Right lobe of liver (tissue), 6 donors: ENCODE measurements at regions not wholly inside any gene's neighbourhood (a gene's known extent, or its start where the extent isn't known, plus 50 kb on each side); places are given as distances from the start of the nearest gene placed in this dataset.

Source experiments
- ATAC-seq, 4 donors: fragments of 200-7000 bp; cut with Tn5 transposase; one replicate each; pipeline ENCODE4 v1.9.1; 2020; ENCODE audit warnings: mild to moderate bottlenecking in 4 of 4, moderate library complexity in 4 of 4
- DNase-seq, 3 donors: peaks; one replicate each; pipeline ENCODE4 v3.0.0-alpha.2; 2020
- H3K27ac ChIP-seq, 3 donors: fragments of 200-600 bp; one replicate each; pipeline ENCODE4 v1.8.0; 2022
- H3K27me3 ChIP-seq, 2 donors: fragments of 200-600 bp; one replicate each; pipeline ENCODE4 v1.8.0; 2022
- H3K36me3 ChIP-seq, 4 donors: fragments of 200-600 bp; sonication (generic) in 1 of 4; one replicate each; pipeline versions ENCODE4 v1.5.1 to v1.8.0; 2017 to 2022; ENCODE audit warnings: control low read depth in 1 of 4
- H3K4me1 ChIP-seq, 4 donors: fragments of 200-600 bp; sonication (generic) in 1 of 4; one replicate each; pipeline versions ENCODE4 v1.5.1 to v1.8.0; 2017 to 2022; ENCODE audit warnings: control low read depth in 1 of 4
- H3K4me3 ChIP-seq, 3 donors: fragments of 200-600 bp; one replicate each; pipeline ENCODE4 v1.8.0; 2022
- H3K9me3 ChIP-seq, 4 donors: fragments of 200-600 bp; sonication (generic) in 1 of 4; one replicate each; pipeline versions ENCODE4 v1.5.1 to v1.8.0; 2017 to 2022; ENCODE audit warnings: control low read depth in 1 of 4
- POLR2A ChIP-seq: fragments of 450-650 bp; IDR thresholded peaks from one replicate; pipeline ENCODE4 v1.6.1; 2017; ENCODE audit warnings: antibody characterized with exemption, mild to moderate bottlenecking
- WGBS: methylation state at CpG from one replicate; pipeline ENCODE4 v1.1.6; 2018; ENCODE audit warnings: low coverage, low lambda C conversion rate; ENCODE audit not compliant: insufficient coverage; ENCODE audit errors: missing lambda C conversion rate; 5-methylcytosine and 5-hydroxymethylcytosine counted together
- intact Hi-C, 2 donors: fragments of 100-400 bp; cut with DNase I; formaldehyde crosslinking; loops; one replicate each; pipeline versions ENCODE4 v1.11.2 to v1.14.1; 2022
- TF ChIP-seq, protein P1 (sequence below), 4 donors: fragments of 200-600 bp in 3 of 4; fragments of 450-650 bp in 1 of 4; IDR thresholded peaks; one replicate each; pipeline versions ENCODE4 v1.5.1 to v1.8.0; 2016 to 2022; ENCODE audit warnings: antibody characterized with exemption in 4 of 4, mild to moderate bottlenecking in 2 of 4
- donor health status: DM: no; HTN: yes; CAD: no.
- donor health status: DM: no; HTN: no; CAD: no.
- donor health status: DM: no; HTN: no; CAD: no.
- donor health status: DM: no; HTN: yes; CAD: no.
- donor health status: DM: no; HTN: yes; CAD: no.

- intact Hi-C loops = no loop called here
- no peak for DNase-seq
- no peaks in the 10 kb centered on the region for H3K27me3 ChIP-seq
- no peak for ATAC-seq
- H3K36me3 ChIP-seq = no peaks in the 10 kb centered on the region
- no peaks in the 10 kb centered on the region for H3K9me3 ChIP-seq
- 53% methylated on average over 8 of the region's 8 CpGs for WGBS
- H3K27ac ChIP-seq = no peak overlapping the region
- H3K4me3 ChIP-seq = no peak overlapping the region
- H3K4me1 ChIP-seq = no peaks in the 10 kb centered on the region
- TF ChIP-seq POLR2A = no peak
- TF ChIP-seq, protein P1, sequence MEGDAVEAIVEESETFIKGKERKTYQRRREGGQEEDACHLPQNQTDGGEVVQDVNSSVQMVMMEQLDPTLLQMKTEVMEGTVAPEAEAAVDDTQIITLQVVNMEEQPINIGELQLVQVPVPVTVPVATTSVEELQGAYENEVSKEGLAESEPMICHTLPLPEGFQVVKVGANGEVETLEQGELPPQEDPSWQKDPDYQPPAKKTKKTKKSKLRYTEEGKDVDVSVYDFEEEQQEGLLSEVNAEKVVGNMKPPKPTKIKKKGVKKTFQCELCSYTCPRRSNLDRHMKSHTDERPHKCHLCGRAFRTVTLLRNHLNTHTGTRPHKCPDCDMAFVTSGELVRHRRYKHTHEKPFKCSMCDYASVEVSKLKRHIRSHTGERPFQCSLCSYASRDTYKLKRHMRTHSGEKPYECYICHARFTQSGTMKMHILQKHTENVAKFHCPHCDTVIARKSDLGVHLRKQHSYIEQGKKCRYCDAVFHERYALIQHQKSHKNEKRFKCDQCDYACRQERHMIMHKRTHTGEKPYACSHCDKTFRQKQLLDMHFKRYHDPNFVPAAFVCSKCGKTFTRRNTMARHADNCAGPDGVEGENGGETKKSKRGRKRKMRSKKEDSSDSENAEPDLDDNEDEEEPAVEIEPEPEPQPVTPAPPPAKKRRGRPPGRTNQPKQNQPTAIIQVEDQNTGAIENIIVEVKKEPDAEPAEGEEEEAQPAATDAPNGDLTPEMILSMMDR (IDR thresholded peaks at IDR 0.05) = no peak
Measured at GRCh38 chr15:80325206-80325605, 73.2 kb upstream of the CTXND1 start.

- no peaks in the 10 kb centered on the region for H3K27me3 ChIP-seq
- intact Hi-C loops = no loop called here
- 88% methylated on average over 2 of the region's 2 CpGs for WGBS
Measured at GRCh38 chr15:80326270-80326669, 74.3 kb upstream of the CTXND1 start.

GRCh38 chr15:80328496-80328895 is 75.7 kb upstream of the ARNT2 start:
- H3K27ac ChIP-seq = no peak overlapping the region

More at GRCh38 chr15:80326270-80326669, 74.3 kb upstream of the CTXND1 start:
- DNase-seq (no peak), ATAC-seq (no peak)
- Histone ChIP-seq H3K4me1 (no peaks in the 10 kb centered on the region), H3K36me3 (no peaks in the 10 kb centered on the region), H3K4me3 (no peak overlapping the region), H3K9me3 (no peaks in the 10 kb centered on the region), H3K27ac (no peak overlapping the region)
- TF ChIP-seq POLR2A = no peak
- TF ChIP-seq, protein P1 (IDR thresholded peaks at IDR 0.05) = no peak

GRCh38 chr15:80331886-80332406 is 72.2 kb upstream of the ARNT2 start:
- H3K27ac ChIP-seq = no peak overlapping the region
- no peaks in the 10 kb centered on the region for H3K9me3 ChIP-seq
- ATAC-seq (peak in 1 of 4 donors; percentile 21), DNase-seq (no peak)
- no peaks in the 10 kb centered on the region for H3K4me1 ChIP-seq
- no peak overlapping the region for H3K4me3 ChIP-seq
- 74% methylated on average over 5 of the region's 28 CpGs for WGBS
- intact Hi-C loops = no loop called here
- no peaks in the 10 kb centered on the region for H3K36me3 ChIP-seq
- no peak for TF ChIP-seq POLR2A
- TF ChIP-seq, protein P1 (IDR thresholded peaks at IDR 0.05) = no peak
- H3K27me3 ChIP-seq = no peaks in the 10 kb centered on the region

More at GRCh38 chr15:80328496-80328895, 75.7 kb upstream of the ARNT2 start:
- Histone ChIP-seq H3K4me3 (no peak overlapping the region), H3K9me3 (no peaks in the 10 kb centered on the region), H3K27me3 (no peaks in the 10 kb centered on the region), H3K36me3 (no peaks in the 10 kb centered on the region), H3K4me1 (no peaks in the 10 kb centered on the region)
- intact Hi-C loops = no loop called here
- ATAC-seq (no peak), DNase-seq (no peak)
- TF ChIP-seq, protein P1 (IDR thresholded peaks at IDR 0.05) = no peak
- TF ChIP-seq POLR2A = no peak
- WGBS = 60% methylated on average over 3 of the region's 5 CpGs

- DNase-seq (no peak), ATAC-seq (no peak)
- H3K4me1 ChIP-seq = no peaks in the 10 kb centered on the region
- H3K9me3 ChIP-seq = no peaks in the 10 kb centered on the region
- intact Hi-C loops = no loop called here
- no peak overlapping the region for H3K4me3 ChIP-seq
- H3K36me3 ChIP-seq = no peaks in the 10 kb centered on the region
- H3K27ac ChIP-seq = no peak overlapping the region
- TF ChIP-seq, protein P1 (IDR thresholded peaks at IDR 0.05) = no peak
- TF ChIP-seq POLR2A = no peak
- 48% methylated on average over 4 of the region's 4 CpGs for WGBS
- H3K27me3 ChIP-seq = no peaks in the 10 kb centered on the region
Measured at GRCh38 chr15:80333261-80333660, 70.9 kb upstream of the ARNT2 start.
